GM18907 (cell line): ENCODE measurements at regions not wholly inside any gene's neighbourhood (a gene's known extent, or its start where the extent isn't known, plus 50 kb on each side); places are given as distances from the start of the nearest gene placed in this dataset.

Experiments
- ATAC-seq: cut with Tn5 transposase; IDR thresholded peaks from one replicate; pipeline ENCODE4 v1.9.1; 2021; ENCODE audit warnings: mild to moderate bottlenecking, moderate library complexity; ENCODE audit not compliant: unreplicated experiment

DNA sequence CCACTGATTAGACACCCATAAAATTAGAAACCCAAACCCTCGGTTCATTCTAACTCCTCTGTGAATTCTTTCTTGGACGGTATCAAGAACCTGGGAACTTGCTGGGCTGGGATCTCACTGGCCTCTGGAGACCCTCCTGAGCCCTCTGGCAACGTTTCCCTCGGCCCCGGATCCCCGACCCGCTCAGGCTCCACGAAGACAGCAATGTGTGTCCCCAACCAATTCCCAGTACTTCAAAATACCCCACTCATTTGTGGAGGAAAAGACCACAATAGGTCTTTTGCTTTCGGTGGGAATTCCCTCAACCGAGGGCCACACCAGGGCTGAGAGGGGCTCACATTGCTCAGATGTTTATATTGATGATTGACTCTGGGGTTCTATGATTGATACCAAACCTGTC, 117.9 kb upstream of the PRR20G start:
- ATAC-seq, result no peak

DNA sequence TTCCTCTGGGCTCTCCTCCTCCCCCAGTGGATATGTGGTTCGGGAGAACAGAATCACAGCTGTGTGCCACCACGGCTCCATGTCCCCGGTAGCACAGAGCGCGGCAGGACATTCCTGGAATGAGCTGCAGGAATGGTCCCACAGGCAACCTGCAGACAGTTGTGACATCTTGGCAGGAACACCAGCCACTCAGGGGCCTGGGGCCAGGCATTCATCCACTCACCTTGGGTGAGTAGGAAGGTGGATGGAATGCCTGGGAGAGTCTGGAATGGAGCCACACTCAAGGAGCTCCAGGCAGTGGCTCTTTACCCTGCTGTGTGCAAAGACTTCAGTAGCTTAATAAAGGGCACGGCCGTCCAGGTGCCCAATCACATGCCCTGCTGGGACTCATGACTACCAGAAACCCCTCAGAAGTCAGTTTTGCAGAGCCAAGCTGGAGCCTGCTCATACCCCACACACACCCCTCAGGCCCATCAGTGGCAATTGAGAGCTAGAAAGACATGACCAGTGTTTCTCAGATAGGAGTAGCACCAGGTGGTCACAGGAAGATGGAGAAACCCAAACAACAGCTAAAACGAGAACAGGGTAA, 117.3 kb upstream of the PRR20G start:
- ATAC-seq, result no peak

DNA sequence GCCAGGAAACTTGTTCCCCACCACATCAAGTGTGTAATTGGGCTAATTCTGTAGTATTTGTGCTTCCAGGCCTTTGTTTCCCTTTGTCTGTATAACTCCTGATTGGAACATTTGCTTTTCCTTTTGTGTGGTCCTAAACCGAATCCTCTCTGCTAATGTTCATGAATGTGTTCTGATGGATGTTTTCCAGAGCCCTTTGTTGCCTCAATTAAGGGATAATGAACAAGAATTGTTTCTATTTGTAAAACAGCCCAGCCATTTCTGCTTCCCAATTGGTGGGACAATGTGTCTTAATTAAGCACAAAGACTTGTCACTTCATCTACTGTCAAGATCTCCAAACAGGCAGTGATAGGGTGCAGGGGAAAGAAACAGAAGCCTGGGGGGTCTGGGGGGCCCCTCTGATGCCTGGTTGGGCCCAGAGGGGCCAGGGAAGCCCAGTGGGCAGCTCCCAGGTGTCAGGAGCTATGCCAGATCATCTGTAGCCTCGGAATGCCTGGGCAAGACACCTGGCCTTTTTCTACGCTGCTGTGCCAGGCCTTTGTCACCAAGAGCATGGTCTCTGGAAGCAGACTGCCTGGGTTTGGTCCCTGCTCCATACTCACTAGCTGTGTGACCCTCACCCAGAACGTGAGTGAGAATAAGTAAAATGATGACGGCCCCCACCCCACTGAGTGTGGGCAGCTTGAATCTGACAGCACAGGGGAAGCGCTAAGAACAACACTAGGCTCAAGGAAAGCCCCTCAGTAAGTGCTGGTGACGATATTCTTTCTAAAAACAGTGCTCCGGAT, 116.6 kb upstream of the PRR20G start:
- no peak for ATAC-seq

DNA sequence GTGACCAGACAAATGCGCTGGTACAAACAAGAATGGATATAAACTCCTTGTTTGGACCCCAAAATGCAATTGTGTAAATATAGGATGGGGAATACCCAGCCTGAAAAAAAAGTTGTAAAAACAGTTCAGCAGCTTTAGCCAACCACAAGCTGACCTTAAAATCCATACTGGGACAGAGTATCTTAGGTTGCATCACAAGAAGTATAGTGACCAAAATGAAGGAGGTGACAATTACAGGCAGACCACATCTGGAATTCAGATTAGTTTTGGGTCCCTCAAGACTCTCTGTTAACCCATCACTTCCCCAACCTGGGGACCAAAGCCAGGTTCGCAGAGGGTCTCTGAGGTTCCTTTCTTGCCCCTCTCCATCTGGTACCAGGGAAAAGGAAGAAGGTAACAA, 115.9 kb upstream of the PRR20G start:
- ATAC-seq, result no peak

DNA sequence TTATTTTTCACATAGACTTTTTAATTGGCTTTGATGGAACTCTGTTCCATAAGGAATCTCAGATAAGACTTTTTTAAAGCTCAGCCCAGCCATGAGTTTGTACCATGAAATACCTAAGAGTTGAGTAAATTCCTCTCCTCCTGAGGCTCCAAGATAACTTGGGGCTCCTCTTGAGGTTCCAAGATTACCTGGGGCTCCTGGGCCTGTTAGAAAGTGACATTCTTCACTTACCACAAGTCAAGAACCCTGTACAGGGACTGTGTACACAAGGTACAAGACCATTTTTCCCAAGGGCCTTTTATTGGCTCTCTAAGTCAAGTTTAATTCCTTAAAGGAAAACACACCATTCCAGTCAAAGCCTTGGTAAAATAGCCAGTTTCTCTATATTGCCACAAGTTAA, 111.3 kb upstream of the PRR20G start:
- ATAC-seq, result no peak

DNA sequence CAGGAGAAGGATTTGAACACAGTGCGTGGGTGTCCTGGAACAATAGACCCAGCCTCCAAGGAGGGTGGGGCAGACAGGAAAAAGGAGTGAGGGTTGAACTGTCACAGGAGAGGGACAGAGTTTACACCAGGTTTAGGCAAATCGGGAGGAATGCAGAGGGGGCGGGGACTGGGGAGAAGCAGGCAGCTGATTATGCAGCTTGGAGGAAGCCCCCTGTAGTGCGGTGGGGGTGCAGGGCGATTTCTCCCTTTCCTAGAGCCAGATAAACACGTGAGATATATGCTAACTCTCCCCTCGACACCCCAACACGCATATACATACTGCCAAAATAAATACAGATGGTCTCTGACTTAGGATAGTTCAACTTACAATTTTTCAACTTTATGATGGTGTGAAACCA, 108.6 kb upstream of the PRR20G start:
- ATAC-seq, result no peak

DNA sequence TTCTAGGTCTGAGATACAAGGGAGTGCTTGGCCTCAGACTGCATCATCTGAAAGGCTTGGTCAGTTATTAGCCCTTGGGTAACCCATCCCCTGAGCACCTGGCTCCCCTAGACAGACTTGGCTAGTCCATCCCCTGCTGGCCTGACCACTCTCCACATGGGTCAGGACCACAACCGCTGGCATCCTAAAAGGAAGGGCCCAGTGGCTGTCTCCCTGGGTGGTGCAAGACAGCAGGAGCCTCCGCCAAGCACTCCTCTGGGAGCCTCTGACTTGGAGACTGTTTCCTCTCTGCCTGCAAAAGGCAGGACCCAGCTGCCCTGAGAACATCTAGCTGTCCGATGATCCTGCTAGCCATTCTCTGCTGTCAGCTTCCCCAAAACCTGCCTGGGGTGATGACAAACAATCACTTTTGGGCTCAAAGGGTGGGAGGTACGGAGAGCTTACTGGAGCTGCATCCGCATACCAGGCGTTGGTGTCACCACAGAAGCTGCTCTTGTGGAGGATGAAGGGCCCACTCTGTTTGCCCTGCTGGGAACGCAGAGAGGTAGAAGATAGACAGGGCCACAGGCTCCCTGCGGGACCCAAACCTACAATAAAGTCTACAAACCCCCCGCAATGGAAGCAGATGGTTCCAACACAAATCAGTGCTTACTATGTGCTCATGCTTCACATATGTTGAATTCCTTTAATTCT, 108.0 kb upstream of the PRR20G start:
- ATAC-seq, result no peak

DNA sequence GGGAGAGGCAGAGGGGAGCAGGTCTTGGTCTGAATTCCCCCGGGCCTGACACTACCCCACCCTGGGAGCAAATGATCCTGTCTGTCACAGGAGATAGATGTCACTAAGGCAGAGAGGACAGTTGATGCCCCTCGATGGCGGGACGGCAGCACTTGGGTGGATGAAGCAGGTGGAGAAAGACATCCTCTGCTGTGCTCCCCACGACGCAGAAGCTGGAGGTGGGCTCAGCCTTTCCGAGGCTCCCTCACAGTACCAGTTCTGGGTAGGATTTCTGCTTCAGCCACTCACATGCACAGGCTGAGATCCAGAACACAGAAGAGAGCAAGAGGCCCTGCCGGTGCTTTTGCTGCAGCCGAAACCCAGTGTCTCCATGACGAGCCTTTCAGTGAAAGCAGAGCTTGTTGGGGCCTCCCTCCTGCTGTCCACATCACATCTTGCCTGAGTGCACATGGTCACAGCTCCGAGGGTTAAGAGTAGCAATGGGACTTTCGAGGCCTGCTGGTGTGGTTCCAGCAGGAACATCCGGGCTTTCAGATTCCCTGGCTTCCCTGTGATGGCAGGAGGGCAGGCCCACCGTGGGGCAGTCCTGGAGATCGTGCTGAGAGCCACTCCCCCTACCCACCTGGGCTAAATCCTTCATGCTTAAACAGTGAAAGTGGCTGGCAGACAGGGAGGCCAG, 107.3 kb upstream of the PRR20G start:
- ATAC-seq, result no peak

DNA sequence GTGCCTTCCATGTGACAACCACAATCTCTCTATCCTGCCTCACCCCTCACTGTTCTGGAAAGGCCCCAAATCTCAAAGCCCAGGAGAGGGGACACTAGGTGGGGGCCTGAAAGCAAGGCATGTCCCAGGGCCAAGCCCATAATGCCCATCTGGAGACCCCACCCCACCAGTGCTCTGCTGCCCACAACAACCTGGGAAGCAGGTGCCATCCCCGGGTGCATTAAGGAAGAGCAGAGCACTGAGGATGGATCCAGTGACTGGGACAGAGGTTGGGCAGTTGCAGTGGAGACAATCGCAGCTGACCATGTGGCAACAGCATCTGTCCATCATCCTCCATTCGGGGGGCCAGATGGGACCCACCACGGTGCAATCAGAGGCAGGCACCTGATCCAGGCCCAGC, 106.2 kb upstream of the PRR20G start:
- no peak for ATAC-seq

DNA sequence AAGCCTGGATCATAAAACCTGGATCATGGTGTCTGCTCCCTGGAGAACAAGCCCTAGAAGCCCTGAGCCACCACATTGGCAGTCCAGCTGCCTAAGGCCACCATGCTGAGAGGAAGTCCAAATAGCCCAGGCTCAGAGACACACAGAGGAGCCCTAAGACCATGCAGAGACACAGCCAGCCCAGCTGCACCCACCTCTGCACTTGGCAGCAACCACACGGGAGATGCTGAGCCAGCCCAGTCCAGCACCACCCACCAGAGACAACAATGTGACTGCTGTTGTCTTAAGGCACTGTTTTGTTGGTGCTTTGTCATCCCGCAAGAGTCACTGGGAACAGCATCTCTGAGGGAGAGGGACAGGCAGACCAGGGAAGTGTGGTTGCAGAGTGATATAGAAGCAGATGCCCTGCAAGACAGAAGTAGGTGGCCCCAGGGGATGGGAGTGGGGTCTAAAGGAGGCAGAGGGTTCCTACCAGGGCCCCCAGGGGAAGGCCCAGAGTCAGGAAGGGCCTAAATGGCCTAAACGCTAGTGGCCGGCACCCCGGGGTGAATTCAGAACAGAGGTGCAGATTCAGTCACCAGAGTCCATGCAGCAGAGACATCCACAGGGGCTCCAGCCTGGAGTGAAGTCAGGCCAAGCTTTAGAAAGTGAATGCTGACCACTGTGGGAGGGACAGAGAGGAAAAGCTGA, 105.4 kb upstream of the PRR20G start:
- ATAC-seq, result no peak

DNA sequence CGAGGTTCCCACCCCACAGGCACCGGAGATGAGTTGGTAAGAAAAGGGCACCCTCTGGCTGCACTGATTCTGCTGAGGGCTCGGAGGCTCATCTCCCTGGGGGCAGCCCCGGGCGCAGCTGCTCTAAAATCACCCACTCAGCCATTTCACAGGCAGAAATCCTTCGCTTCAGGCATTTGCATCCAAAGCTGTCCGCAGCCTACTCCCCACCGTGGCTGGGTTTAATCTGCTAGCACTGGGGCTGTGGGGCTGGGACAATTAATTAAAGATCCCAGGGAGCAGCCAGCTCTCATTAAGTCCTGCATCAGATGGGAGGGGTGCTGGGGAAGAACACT, 104.3 kb upstream of the PRR20G start:
- no peak for ATAC-seq

DNA sequence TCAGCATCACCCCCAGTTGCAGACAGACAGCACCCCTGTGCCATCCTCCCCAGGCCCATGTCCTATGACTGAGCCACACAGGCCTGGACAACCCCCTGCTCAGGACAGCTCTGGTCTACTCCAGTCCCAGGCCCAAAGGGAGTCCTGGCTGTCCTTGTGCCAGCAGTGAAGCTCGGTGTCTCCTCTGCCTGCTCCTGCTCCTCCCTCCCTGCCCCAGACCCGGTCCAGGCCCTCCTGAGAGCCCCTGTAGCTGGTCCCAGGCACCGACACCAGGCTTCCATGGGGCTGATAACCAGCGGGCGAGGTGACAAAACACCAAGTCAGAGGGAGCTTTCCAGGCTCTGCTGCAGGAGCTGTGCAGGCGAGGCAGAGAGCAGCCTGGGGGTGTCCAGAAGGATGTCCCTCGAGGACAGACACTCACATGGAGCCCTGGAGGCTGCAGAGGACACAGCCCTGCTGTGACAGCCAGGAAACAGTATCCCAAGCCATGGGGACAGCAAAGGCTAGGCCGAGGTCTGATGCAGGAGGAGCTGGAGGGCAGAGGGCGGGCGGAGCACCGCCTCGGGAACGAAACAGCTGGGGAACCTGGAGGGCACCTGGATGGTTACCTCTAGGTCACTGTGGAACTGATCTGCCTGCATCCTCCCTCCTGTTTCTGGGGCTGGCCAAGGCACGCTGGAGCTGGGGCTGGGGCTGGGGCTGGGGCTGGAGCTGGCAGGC, 103.8 kb upstream of the PRR20G start:
- no peak for ATAC-seq

DNA sequence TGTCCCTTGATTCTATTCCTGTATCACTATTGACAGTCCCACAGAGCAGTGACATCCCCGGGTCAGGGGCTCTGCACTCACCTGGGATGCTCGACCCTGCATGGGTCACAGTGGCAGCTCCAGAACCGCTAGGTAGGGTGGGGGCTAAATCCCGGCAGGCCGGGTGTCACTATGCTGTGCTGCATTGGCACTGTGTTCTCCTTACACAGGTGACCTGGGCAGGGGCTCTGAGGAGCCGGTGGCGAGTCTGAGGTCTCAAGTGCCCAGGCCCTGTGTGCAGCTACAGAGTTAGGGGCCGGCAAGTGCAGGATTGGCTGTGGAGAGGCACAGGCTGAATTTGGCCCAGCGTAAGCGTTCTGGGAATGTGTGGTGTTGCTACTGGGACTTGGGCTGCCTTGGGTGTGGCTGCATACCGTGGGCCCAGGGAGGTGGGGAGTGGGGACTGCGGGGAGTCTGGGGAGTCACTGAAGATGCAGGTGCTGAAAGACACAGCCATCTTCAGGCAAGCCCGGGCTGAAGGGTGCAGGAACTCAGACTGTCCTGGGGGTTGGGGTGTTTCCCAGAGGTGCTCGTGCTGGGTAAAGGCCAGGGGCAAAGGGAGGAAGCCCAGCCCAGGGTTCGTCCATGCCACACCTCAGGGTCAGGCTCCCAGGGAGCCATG, 102.6 kb upstream of the PRR20G start:
- ATAC-seq, result no peak

DNA sequence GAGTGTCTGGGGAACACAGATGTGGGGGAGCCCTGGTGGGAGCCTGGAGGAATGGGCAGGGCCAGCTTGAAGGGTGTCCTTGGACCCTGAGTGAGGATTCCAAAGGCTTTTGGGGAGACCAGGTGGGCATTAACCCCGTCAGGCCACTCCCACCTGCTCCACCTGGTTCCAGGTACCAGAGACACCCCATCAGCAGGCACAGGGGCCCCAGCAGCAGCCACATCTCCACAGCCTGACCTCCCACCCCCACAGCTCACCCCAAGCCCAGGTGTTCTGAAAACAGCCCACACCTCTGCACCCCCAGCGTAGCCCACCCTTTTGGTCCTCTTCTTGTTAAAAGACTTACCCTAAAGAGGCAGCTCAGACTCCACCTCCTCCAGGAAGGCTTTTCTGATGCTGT, 102.1 kb upstream of the PRR20G start:
- ATAC-seq, result no peak

DNA sequence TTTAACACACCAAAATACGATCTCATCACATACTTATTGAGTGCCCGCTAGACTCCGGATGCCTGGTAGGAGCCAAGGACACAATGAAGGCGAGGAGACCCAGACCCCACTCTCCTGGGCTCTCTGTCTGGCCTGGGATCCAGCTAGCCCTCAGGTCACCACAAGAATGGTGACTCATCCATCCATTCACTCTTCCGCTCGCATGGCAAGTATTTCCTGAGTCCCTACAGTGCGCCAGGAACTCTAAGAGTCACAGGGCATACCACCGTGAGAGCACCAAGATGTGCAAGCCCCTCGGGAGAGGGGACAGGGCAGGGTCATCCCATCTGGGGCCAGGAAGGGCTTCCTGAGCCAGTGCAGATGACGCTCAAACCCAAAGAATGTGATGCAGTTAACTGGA, 101.6 kb upstream of the PRR20G start:
- ATAC-seq, result no peak

DNA sequence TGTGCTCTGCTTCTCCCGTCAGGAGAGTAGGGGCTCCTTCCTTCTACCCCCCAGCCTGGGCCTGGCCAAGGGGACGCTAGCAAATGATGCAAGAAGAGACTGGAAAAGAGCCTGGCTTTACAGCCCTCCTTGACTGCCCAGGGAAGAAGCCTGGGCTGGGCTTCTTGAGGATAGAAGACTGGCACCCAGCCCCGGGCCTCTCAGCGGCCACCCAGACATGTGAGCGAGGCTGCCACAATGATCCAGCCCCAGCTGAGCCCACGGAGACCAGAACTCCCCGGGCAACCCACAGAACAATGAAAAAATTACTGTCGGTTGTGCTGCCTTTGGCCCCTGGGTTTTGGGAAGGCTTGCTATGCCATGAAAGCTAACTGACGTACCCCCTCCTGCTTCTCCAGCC, 100.6 kb upstream of the PRR20G start:
- ATAC-seq, result no peak

DNA sequence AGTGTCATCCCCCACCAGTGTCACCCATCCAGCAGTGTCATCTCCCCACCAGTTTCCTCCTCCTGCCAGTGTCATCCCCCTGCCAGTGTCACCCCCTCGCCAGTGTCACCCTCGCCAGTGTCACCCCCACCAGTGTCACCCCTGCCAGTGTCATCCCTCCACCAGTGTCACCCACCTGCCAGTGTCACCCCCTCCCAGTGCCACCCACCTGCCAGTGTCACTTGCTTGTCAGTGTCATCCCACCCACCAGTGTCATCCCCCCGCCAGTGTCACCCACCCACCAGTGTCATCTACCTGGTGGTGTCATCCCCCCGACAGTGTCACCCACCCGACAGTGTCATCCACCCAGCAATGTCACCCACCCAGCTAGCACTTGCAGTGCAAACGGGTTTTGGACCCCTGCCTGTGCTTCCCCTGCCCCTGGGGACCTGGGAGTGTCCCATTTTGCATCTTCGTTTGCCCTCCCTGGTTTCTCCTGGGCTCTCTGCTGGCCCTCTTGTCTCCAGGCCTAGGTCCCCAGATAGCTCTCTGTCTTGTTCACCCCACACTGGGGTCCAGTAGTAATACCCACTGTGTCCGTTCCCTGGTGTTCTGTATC, 99.8 kb upstream of the PRR20G start:
- no peak for ATAC-seq

DNA sequence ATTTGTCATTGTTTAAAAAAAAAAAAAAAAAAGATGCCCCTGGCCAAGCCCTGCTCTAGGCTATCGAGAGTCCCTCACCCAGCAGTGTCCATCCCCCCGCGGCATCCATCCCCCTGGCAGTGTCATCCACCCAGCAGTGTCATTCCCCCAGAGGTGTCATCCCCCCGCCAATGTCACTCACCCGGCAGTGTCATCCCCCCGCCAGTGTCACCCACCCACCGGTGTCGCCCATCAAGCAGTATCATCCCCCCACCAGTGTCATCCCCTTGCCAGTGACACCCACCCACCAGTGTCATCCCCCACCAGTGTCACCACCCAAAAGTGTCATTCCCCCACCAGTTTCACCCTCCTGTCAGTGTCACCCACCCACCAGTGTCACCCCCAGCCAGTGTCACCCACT, 99.3 kb upstream of the PRR20G start:
- no peak for ATAC-seq

DNA sequence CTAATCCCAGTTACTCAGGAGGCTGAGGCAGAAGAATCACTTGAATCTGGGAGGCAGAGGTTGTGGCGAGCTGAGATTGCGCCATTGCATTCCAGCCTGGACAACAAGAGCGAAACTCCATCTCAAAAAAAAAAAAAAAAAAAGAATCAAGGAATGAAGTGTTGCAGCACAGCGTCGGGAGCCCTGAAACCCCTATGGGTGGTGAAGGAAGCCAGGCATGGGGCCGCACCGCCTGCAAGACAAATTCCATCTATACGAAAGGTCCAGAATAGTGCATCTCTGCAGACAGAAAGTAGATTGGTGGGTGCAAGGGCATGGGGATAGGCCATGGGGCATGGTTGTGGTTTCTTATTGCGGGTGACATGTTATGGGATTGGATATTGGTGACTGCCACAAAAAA, 98.6 kb upstream of the PRR20G start:
- ATAC-seq, result no peak

DNA sequence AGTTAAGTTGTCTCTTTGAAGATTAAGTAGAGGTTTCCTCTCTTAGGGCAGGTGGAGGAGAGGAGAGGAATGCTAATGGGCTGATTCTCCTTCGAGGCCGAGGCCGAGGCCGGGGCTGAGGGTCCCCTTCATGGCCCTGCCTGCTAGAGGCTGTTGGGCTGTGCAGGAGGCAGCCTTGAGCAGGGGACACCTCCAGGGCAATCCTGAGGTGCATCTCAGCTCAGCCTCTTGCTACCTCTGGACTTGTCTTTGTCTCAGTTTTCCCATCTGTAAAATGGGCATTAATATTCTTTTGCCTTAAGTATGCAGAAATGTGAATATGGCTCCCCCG, 97.7 kb upstream of the PRR20G start:
- no peak for ATAC-seq
